ENCODE measurements at regions not wholly inside any gene's neighbourhood (a gene's known extent, or its start where the extent isn't known, plus 50 kb on each side); places are given as distances from the start of the nearest gene placed in this dataset.

DNA sequence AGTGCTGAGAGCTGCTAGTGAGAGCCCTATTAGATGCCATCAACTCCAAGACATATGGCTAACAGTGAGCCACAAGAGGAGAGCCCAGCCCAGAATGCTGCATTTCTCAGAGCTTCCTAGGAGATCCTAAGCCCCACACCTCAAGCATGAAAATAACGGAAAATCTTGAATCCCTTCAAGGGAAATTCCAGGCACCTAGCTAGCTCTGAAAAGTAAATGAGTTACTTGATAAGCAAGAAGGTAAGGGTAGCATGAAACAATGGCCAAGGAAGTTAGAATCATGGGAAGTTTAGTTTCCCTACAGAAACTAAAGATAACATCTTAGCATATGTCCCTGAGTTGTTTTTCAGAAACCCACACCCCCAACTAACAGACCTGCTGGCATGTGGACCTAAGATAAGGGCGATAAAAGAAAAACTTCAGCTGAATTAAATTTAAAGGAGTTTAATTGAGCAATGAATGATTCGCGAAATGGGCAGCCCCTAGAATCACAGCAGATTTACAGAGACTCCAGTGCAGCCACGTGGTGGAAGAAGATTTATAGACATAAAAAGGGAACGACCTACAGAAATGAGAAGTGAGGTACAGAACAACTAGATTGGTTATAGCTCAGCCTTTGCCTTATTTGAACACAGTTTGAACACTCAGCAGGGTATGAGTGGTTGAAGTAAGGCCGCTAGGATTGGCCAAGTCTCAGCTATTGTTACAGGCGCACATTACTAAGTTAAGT lies 301.3 kb upstream of the DACH1 start:
- Mint-ChIP-seq H3K27me3 (ENCODE audit: low read depth) (no peaks in the 10 kb centered on the region), H3K4me1 (ENCODE audit: low read depth) (no peaks in the 10 kb centered on the region)

DNA sequence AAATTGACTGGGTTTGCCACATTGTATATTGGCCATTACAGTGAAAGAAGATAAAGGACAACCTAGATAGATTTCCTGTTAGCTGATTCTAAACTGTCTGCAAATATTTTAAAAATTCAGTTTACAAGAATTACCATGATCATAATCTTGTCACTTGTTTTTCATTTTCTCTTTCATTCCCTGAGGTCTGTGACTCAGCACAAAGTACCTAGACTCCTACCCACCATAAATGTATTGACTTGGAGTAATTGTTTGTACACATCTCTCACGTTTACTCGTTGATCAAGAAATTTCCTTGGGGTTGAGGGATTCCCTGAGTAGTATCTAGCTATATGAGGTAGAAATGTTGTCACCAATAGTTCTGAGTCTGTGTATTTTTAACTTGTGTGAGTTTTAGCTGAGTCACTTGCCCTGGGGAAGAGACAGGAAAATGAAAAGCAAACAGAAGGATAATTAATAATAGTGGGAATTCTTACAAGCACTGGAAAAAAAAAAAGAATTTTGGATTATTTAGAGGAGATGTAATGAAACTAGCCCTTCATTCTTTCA lies 299.2 kb upstream of the DACH1 start:
- no peaks in the 10 kb centered on the region for H3K27me3 Mint-ChIP-seq (ENCODE audit: low read depth)
- DNase-seq (no peak), ATAC-seq (replicated peaks in 1 of 2) (no peak)
- no peak overlapping the region for H3K27ac Mint-ChIP-seq
- no peaks in the 10 kb centered on the region for H3K36me3 Mint-ChIP-seq (ENCODE audit: insufficient read depth in 2 of 2)
- H3K4me1 Mint-ChIP-seq (ENCODE audit: low read depth) = no peaks in the 10 kb centered on the region
- H3K9me3 Mint-ChIP-seq = peaks cover 0 to 2% of the 10 kb centered on the region in 2 donors
- H3K4me3 Mint-ChIP-seq = no peak overlapping the region

More for the DNA sequence above, 301.3 kb upstream of the DACH1 start:
- Mint-ChIP-seq H3K27ac (no peak overlapping the region), H3K9me3 (peaks cover 0 to 2% of the 10 kb centered on the region in 2 donors), H3K4me3 (no peak overlapping the region), H3K36me3 (ENCODE audit: insufficient read depth in 2 of 2) (no peaks in the 10 kb centered on the region)
- ATAC-seq (replicated peaks in 1 of 2) (no peak), DNase-seq (no peak)

DNA sequence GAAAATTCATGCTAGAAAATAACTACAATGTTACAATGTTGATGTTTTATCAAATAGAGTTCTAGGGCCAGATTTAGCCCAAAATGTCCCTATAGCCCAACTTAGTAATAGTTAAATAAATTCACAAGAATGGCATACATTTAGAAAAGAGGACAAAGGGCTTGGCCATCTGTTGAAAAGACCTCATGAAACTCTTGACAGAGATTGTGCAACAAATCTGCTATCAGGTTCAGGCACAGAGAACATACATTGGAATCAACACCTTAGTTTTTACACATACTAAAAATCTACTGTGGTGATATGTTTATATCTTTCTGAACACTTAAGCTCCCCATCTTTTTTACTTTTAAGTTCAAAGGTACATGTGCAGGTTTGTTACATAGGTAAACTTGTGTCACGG lies 298.3 kb upstream of the DACH1 start:
- no peaks in the 10 kb centered on the region for H3K4me1 Mint-ChIP-seq (ENCODE audit: low read depth)
- peaks cover 0 to 2% of the 10 kb centered on the region in 2 donors for H3K9me3 Mint-ChIP-seq
- no peaks in the 10 kb centered on the region for H3K36me3 Mint-ChIP-seq (ENCODE audit: insufficient read depth in 2 of 2)
- no peak overlapping the region for H3K27ac Mint-ChIP-seq
- H3K4me3 Mint-ChIP-seq = no peak overlapping the region
- DNase-seq (no peak), ATAC-seq (replicated peaks in 1 of 2) (no peak)
- H3K27me3 Mint-ChIP-seq (ENCODE audit: low read depth) = no peaks in the 10 kb centered on the region

DNA sequence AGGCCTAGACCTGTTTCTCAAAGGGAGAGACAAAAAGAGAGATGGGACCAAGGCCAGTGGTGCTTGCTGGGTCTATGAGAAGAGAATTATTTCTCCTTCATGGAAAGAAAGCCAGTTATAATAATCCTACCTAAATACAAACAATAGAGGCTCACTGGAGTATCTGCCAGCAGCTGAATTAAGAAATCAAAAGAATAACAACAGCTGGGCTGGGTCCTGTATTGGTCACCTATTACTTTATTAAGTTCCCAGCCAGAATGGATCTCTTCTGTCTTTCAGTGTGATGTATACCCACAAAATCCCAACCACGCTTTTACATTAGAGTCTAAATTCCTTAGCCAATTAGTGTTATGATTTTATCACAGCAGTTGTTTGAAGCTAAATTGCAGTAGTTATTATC lies 297.8 kb upstream of the DACH1 start:
- Mint-ChIP-seq H3K4me1 (ENCODE audit: low read depth) (no peaks in the 10 kb centered on the region), H3K36me3 (ENCODE audit: insufficient read depth in 2 of 2) (no peaks in the 10 kb centered on the region), H3K9me3 (peaks cover 0 to 2% of the 10 kb centered on the region in 2 donors), H3K4me3 (no peak overlapping the region), H3K27ac (no peak overlapping the region), H3K27me3 (ENCODE audit: low read depth) (no peaks in the 10 kb centered on the region)
- ATAC-seq (replicated peaks in 1 of 2) (no peak), DNase-seq (no peak)

DNA sequence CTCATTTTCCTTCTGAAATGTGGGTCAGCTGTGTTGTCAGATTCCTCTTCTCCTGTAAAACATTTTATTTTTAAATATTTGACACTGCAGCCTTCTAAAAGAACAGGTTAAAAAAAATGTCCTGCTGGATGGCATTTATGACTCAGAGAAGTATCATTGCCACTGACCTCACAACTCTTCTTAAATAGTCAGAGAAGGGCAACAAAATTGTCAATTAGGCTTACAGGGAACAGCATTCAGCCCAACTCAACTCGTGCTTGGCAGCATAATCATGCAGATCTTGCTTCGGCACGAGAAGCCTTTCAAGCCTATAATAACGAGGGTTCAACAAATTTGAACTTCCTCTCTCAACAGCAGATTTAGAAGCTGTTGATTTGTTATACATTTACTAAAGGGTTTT lies 296.7 kb upstream of the DACH1 start:
- Mint-ChIP-seq H3K4me3 (no peak overlapping the region), H3K27ac (no peak overlapping the region), H3K27me3 (ENCODE audit: low read depth) (no peaks in the 10 kb centered on the region), H3K36me3 (ENCODE audit: insufficient read depth in 2 of 2) (no peaks in the 10 kb centered on the region), H3K4me1 (ENCODE audit: low read depth) (no peaks in the 10 kb centered on the region), H3K9me3 (peaks cover 0 to 4% of the 10 kb centered on the region in 2 donors)
- ATAC-seq (replicated peaks in 1 of 2) (no peak), DNase-seq (no peak)

DNA sequence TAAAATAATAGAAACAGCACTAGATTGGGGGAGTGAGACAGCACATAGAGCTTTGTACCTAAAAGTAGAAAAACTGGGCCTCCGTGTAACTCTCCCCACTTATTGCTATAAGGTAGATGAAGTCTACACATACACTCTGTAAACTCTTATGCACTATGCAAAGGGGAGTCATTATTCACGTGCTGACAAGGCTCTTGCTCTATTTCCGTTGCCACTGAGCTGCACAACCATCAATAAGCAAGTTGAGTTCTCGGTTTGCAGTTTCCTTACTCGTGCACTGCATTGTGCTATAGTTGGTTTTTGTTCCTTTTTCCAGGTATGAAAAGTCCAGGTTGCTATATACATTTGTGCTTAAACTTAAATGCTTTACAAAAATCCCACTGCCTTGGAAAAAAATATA lies 294.0 kb upstream of the DACH1 start:
- no peaks in the 10 kb centered on the region for H3K27me3 Mint-ChIP-seq (ENCODE audit: low read depth)
- peaks cover 0 to 4% of the 10 kb centered on the region in 2 donors for H3K9me3 Mint-ChIP-seq
- DNase-seq (no peak), ATAC-seq (replicated peaks in 1 of 2) (no peak)
- H3K36me3 Mint-ChIP-seq (ENCODE audit: insufficient read depth in 2 of 2) = no peaks in the 10 kb centered on the region
- H3K4me3 Mint-ChIP-seq = no peak overlapping the region
- no peaks in the 10 kb centered on the region for H3K4me1 Mint-ChIP-seq (ENCODE audit: low read depth)
- H3K27ac Mint-ChIP-seq = no peak overlapping the region

DNA sequence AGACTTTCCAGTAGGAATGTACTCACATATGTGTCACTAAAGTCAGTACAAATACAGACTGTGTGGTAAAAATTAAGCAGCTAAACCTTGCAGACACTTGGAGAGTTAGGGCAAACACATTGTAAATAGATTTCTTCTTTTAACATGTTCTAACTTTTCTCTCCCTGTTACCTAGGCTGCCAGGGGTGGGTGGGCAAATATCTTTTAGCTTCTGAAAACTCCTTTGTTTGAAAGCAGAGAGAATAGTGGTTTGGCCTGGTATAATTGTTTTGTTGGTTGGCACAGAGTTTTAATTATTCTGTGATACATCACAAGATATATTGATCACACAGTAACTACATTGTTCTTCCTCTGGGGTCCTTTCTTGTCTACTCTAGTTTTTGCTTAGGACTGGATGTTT lies 289.8 kb upstream of the DACH1 start:
- Mint-ChIP-seq H3K27ac (no peak overlapping the region), H3K27me3 (ENCODE audit: low read depth) (no peaks in the 10 kb centered on the region), H3K9me3 (peaks cover 0 to 4% of the 10 kb centered on the region in 2 donors), H3K4me3 (no peak overlapping the region), H3K36me3 (ENCODE audit: insufficient read depth in 2 of 2) (no peaks in the 10 kb centered on the region), H3K4me1 (ENCODE audit: low read depth) (no peaks in the 10 kb centered on the region)
- DNase-seq = no peak
- no peak for ATAC-seq (replicated peaks in 1 of 2)

GRCh38 chr13:72153272-72153671 lies 286.3 kb upstream of the DACH1 start:
- H3K4me1 Mint-ChIP-seq (ENCODE audit: low read depth) = no peaks in the 10 kb centered on the region
- H3K27me3 Mint-ChIP-seq (ENCODE audit: low read depth) = no peaks in the 10 kb centered on the region
- no peak for ATAC-seq (replicated peaks in 1 of 2)
- no peak overlapping the region for H3K4me3 Mint-ChIP-seq
- no peaks in the 10 kb centered on the region for H3K36me3 Mint-ChIP-seq (ENCODE audit: insufficient read depth in 2 of 2)
- DNase-seq = no peak
- H3K27ac Mint-ChIP-seq = no peak overlapping the region
- H3K9me3 Mint-ChIP-seq = peaks cover 2 to 6% of the 10 kb centered on the region in 2 donors

GRCh38 chr13:72151241-72151640 lies 284.2 kb upstream of the DACH1 start:
- H3K36me3 Mint-ChIP-seq (ENCODE audit: insufficient read depth in 2 of 2) = no peaks in the 10 kb centered on the region
- H3K9me3 Mint-ChIP-seq = peaks cover 2 to 6% of the 10 kb centered on the region in 2 donors
- DNase-seq (no peak), ATAC-seq (replicated peaks in 1 of 2) (no peak)
- no peak overlapping the region for H3K4me3 Mint-ChIP-seq
- H3K27me3 Mint-ChIP-seq (ENCODE audit: low read depth) = no peaks in the 10 kb centered on the region
- H3K4me1 Mint-ChIP-seq (ENCODE audit: low read depth) = no peaks in the 10 kb centered on the region
- no peak overlapping the region for H3K27ac Mint-ChIP-seq

DNA sequence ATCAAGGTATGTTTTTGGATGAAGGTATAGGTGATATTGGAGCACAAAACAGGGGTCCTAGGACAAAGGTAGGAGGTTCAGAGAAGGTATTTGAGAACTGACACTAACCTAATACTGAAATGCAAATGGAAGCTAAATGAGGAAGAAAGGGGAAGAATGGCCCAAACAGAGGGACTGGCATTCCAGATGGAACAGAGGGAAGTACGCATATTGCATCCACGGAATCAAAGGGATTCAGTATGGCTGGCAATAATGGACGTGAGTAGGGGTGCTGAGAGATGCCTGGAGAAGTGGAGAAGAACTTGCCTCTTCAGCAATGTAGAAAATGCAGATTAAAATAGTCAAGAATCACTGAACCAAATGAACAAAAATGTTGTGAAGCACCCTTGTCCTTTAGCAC lies 283.5 kb upstream of the DACH1 start:
- ATAC-seq (replicated peaks in 1 of 2) = no peak
- H3K36me3 Mint-ChIP-seq (ENCODE audit: insufficient read depth in 2 of 2) = no peaks in the 10 kb centered on the region
- no peak for DNase-seq
- no peaks in the 10 kb centered on the region for H3K27me3 Mint-ChIP-seq (ENCODE audit: low read depth)
- no peak overlapping the region for H3K27ac Mint-ChIP-seq
- H3K4me3 Mint-ChIP-seq = no peak overlapping the region
- H3K4me1 Mint-ChIP-seq (ENCODE audit: low read depth) = no peaks in the 10 kb centered on the region
- peaks cover 2 to 6% of the 10 kb centered on the region in 2 donors for H3K9me3 Mint-ChIP-seq

GRCh38 chr13:72149701-72150100 lies 282.7 kb upstream of the DACH1 start:
- no peak overlapping the region for H3K27ac Mint-ChIP-seq
- no peaks in the 10 kb centered on the region for H3K4me1 Mint-ChIP-seq (ENCODE audit: low read depth)

DNA sequence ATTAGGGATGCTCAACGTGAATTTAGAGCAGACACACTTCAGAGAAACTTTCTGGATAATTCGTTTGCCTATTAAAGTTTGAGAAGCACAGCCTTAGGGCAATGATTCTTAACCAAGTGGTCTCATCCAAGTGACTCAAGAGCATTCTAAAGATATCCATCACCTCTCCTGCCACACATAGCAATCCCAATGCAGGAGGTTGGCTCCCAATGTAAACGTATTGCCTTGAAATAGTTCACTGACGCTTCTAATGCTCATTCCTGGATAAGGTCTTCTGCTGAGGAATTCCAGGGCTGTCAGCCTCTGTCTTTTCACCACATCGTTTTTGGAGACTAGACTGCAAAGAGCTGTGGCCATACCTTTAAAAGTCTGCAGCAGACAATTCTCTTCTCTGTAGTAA lies 279.8 kb upstream of the DACH1 start:
- no peak overlapping the region for H3K4me3 Mint-ChIP-seq
- no peaks in the 10 kb centered on the region for H3K4me1 Mint-ChIP-seq (ENCODE audit: low read depth)
- no peaks in the 10 kb centered on the region for H3K36me3 Mint-ChIP-seq (ENCODE audit: insufficient read depth in 2 of 2)
- no peaks in the 10 kb centered on the region for H3K27me3 Mint-ChIP-seq (ENCODE audit: low read depth)
- no peak overlapping the region for H3K27ac Mint-ChIP-seq
- H3K9me3 Mint-ChIP-seq = peaks cover 7 to 11% of the 10 kb centered on the region in 2 donors
- no peak for ATAC-seq (replicated peaks in 1 of 2)
- no peak for DNase-seq

More at GRCh38 chr13:72149701-72150100, 282.7 kb upstream of the DACH1 start:
- H3K9me3 Mint-ChIP-seq = peaks cover 4 to 8% of the 10 kb centered on the region in 2 donors
- H3K36me3 Mint-ChIP-seq (ENCODE audit: insufficient read depth in 2 of 2) = no peaks in the 10 kb centered on the region
- H3K4me3 Mint-ChIP-seq = no peak overlapping the region
- DNase-seq = no peak
- no peak for ATAC-seq (replicated peaks in 1 of 2)
- H3K27me3 Mint-ChIP-seq (ENCODE audit: low read depth) = no peaks in the 10 kb centered on the region

GRCh38 chr13:72145383-72145782 lies 278.4 kb upstream of the DACH1 start:
- no peaks in the 10 kb centered on the region for H3K36me3 Mint-ChIP-seq (ENCODE audit: insufficient read depth in 2 of 2)
- H3K9me3 Mint-ChIP-seq = peaks cover 7 to 9% of the 10 kb centered on the region in 2 donors
- no peak overlapping the region for H3K27ac Mint-ChIP-seq
- ATAC-seq (replicated peaks in 1 of 2) (no peak), DNase-seq (no peak)
- H3K4me1 Mint-ChIP-seq (ENCODE audit: low read depth) = no peaks in the 10 kb centered on the region
- no peak overlapping the region for H3K4me3 Mint-ChIP-seq
- no peaks in the 10 kb centered on the region for H3K27me3 Mint-ChIP-seq (ENCODE audit: low read depth)

- no peaks in the 10 kb centered on the region for H3K27me3 Mint-ChIP-seq (ENCODE audit: low read depth)
- no peaks in the 10 kb centered on the region for H3K4me1 Mint-ChIP-seq (ENCODE audit: low read depth)
- H3K27ac Mint-ChIP-seq = no peak overlapping the region
- no peak overlapping the region for H3K4me3 Mint-ChIP-seq
- no peaks in the 10 kb centered on the region for H3K36me3 Mint-ChIP-seq (ENCODE audit: insufficient read depth in 2 of 2)
- H3K9me3 Mint-ChIP-seq = peaks cover 7 to 8% of the 10 kb centered on the region in 2 donors
- DNase-seq (no peak), ATAC-seq (replicated peaks in 1 of 2) (no peak)
Observed at GRCh38 chr13:72144636-72145035, 277.6 kb upstream of the DACH1 start.

Data from activated T-cell treated with anti-CD3 and anti-CD28 coated beads, Interleukin-2, amount 50 U/mL, for 72 hours (primary cell).